H7 (cell line): ENCODE measurements at regions not wholly inside any gene's neighbourhood (a gene's known extent, or its start where the extent isn't known, plus 50 kb on each side); places are given as distances from the start of the nearest gene placed in this dataset.

Source experiments
- DNase-seq: peaks from one replicate; pipeline ENCODE4 v3.0.0; 2012
- H3K27me3 ChIP-seq: 2 replicates; pipeline ENCODE4 v1.6.0; 2011; ENCODE audit warnings: mild to moderate bottlenecking, low read length; ENCODE audit not compliant: control insufficient read depth, insufficient read depth
- H3K36me3 ChIP-seq: replicated peaks from 2 replicates; pipeline ENCODE4 v1.5.1; 2011; ENCODE audit warnings: low read length; ENCODE audit not compliant: control insufficient read depth, insufficient read depth
- H3K4me3 ChIP-seq: 2 replicates; pipeline ENCODE4 v1.5.1; 2011; ENCODE audit warnings: low read depth, mild to moderate bottlenecking, control low read depth, low read length, moderate library complexity; ENCODE audit not compliant: insufficient read depth

GRCh38 chr5:60526336-60526875 is 173.6 kb downstream of the DEPDC1B start:
- DNase-seq = no peak
- H3K4me3 ChIP-seq = no peak overlapping the region
- H3K27me3 ChIP-seq = no peaks in the 10 kb centered on the region
- no peaks in the 10 kb centered on the region for H3K36me3 ChIP-seq

DNA sequence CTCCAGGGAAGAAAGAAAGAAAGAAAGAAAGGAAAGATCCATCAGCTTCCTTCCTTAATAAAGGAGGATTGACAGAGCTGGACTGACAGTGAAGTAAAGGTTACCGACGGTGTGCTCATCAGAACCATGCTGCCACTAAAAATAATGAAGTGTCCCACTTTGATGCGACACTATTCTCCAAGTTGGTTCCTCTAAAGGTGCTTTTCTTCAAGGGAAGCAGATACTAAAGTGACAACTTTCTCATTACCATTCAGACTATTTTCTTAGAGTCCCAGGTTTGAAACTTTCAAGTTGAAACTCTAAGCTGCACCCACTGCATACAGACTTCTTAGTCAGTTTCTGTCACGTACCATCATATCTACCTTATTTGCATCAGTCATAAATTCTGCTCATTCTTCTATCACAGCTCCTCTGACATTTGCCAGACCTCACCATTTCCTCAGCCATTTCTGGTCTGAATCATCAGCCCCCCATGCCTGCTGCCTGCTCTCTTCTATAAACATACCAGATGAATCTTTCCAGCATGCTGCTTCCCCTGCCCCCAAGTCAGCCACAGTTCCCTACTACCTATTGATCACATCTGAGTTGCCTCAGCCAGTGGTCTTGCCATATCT is 177.6 kb downstream of the DEPDC1B start:
- H3K4me3 ChIP-seq = no peak overlapping the region
- DNase-seq = no peak
- H3K36me3 ChIP-seq = no peaks in the 10 kb centered on the region
- H3K27me3 ChIP-seq = no peaks in the 10 kb centered on the region

- no peak for DNase-seq
- H3K27me3 ChIP-seq = no peaks in the 10 kb centered on the region
- no peak overlapping the region for H3K4me3 ChIP-seq
- H3K36me3 ChIP-seq = no peaks in the 10 kb centered on the region
Measured at GRCh38 chr5:60521376-60522291, 178.3 kb downstream of the DEPDC1B start.

DNA sequence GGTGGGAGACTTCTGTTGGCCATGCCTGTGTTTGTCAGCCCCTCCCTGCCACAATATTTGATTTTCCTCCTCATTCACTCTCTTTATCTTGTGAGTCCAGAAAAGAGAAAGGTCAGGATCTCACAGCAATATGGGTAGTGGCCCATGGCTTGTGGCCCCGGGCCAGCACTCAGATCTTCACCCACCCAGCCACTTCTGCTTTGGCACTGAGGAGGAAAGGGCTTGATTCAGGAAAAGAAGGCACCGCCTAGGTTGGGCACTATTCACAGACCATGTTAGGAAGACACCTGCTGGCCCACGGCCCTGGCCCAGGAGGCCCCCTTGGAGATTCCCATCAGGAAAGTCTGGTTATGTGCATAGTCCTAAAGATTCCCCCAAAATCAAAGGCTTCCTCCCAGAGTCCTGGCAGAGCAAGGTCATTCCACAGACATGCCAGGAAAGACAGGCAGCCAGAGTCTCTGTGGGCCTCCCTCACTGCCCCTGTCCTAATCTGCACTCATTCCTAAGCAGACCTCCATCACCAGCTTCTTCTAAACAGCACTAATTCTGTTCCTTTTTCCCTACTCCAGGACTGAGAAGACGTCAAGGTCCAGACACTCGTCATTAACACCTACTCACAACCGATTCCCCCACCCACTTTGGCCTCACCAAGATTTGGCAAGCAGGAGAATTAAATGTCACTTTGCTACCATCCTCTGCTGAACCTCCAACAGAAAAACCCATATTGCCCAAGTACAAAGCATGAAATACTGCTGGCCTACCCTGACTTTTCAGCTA is 179.3 kb downstream of the DEPDC1B start:
- Histone ChIP-seq H3K27me3 (no peaks in the 10 kb centered on the region), H3K4me3 (no peak overlapping the region), H3K36me3 (no peaks in the 10 kb centered on the region)
- no peak for DNase-seq

DNA sequence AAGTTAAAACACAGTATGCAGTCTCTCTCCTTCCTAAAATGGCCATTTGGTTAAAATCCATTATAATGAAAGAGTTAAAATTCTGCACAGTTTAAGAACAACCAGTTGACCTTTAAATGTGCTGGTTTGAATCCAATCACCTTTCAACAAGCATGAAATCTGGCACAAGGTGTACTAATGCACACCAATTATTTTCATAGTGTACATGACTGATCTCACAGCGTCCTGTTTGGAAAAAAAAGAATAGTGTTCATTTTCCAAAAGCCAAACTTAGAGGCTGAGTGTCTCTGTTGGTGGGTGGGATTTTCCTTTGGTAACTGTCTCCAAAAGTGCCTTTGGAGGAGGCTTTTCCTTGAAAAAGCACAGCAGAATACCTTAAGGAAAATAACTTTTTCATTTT is 180.6 kb downstream of the DEPDC1B start:
- no peaks in the 10 kb centered on the region for H3K27me3 ChIP-seq
- H3K4me3 ChIP-seq = no peak overlapping the region
- H3K36me3 ChIP-seq = no peaks in the 10 kb centered on the region
- DNase-seq = no peak

DNA sequence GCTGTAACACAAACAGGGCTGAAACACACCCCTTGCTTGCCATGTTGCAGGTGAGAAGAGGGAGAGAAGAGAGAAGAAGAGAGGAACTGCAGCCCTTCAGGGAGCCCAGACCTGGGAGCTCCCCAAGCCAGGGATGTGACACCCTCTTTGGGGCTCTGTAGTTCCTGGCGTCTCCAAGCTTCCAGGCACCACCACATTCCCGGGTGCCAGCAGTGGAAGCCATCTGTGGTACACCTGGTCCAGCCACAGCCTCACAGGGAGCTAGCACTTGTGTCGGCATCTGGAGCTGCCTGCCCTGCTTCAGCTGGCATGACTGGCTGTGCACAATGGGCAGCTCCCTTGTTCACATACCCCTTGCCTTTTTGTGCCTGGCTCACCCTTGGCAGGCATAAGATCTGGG is 182.1 kb downstream of the DEPDC1B start:
- Histone ChIP-seq H3K27me3 (no peaks in the 10 kb centered on the region), H3K4me3 (no peak overlapping the region), H3K36me3 (no peaks in the 10 kb centered on the region)
- DNase-seq = no peak

GRCh38 chr5:60517094-60517694 is 182.8 kb downstream of the DEPDC1B start:
- H3K4me3 ChIP-seq = no peak overlapping the region
- H3K36me3 ChIP-seq = no peaks in the 10 kb centered on the region
- DNase-seq = no peak
- no peaks in the 10 kb centered on the region for H3K27me3 ChIP-seq

DNA sequence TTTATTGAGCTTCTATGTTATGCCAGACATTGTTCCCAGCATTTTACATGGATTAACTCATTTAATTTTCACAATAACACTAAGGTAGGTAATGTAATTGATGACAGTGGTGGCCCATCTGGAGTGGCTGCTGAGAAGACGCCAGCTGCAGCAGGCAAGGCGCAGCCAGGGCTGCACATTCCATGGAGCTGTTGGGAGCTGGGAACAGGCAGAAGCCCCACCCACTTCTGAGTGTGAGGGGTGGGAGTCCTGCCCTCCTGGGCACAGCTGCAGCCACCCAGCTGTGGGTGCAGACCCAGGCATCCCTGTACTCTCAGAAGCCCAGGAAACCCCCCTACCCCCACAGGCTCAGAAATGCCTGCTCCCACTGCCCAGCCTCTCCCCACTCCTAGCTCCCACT is 183.3 kb downstream of the DEPDC1B start:
- H3K27me3 ChIP-seq = no peaks in the 10 kb centered on the region
- DNase-seq = no peak
- H3K36me3 ChIP-seq = no peaks in the 10 kb centered on the region
- H3K4me3 ChIP-seq = no peak overlapping the region

DNA sequence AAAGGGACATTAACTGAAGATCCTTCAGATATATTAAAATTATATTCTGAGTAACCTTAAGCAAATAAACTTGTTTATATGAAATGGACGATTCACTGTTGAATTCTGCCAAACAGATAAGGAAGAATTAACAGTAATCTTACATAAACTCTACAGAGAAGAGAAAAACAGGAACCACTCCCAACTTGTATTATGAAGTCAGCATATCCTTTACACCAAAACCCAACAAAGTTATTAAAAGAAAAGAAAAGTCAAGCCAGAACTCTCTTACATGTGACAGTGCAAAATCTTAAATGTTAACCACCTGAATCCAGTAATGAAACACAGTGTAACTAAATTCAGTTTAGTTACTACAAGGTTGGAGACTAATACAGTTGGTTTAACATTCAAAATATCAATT is 185.8 kb downstream of the DEPDC1B start:
- Histone ChIP-seq H3K36me3 (no peaks in the 10 kb centered on the region), H3K27me3 (no peaks in the 10 kb centered on the region), H3K4me3 (no peak overlapping the region)
- DNase-seq = no peak

DNA sequence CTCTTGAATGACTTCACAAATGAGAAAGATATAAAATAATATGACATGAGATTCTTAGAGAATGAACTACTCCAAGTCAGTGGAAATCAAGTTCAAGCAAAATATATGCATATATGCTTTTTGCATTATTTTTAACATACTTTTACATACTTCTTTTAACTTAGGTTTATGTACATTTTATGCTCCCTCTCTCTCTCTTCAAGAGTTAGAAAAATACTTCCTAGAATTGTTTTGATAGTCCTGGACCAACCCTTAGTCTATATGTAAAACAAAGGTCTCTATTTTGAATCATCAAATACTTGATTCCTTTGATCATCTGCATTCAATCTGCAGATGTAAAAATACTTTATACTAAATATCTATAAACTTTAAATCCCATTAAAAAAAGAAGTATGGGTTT is 187.8 kb downstream of the DEPDC1B start:
- Histone ChIP-seq H3K27me3 (no peaks in the 10 kb centered on the region), H3K36me3 (no peaks in the 10 kb centered on the region), H3K4me3 (no peak overlapping the region)
- DNase-seq = no peak

GRCh38 chr5:60510663-60511062 is 189.3 kb downstream of the DEPDC1B start:
- no peak for DNase-seq
- H3K27me3 ChIP-seq = no peaks in the 10 kb centered on the region
- H3K4me3 ChIP-seq = no peak overlapping the region
- H3K36me3 ChIP-seq = no peaks in the 10 kb centered on the region

DNA sequence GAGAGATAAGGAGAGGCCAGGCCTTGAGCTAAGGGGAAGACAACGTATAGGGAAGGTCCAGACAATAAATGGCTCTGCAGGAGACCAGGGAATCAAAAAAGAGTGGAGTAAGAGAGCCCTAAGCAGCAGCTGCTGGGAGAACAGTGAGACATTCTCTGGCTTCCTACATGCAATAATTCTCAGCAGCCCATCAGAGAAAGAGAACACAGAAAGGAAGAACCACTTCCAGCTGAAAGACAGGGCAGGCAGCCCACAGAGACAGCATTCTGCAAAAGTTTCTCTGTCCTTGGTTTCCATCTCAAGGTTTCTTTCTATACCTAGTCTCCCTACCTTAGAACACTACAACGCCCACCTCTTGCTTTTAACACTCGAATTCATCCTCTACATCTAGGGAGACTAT is 189.9 kb downstream of the DEPDC1B start:
- Histone ChIP-seq H3K4me3 (no peak overlapping the region), H3K36me3 (no peaks in the 10 kb centered on the region), H3K27me3 (no peaks in the 10 kb centered on the region)
- no peak for DNase-seq

DNA sequence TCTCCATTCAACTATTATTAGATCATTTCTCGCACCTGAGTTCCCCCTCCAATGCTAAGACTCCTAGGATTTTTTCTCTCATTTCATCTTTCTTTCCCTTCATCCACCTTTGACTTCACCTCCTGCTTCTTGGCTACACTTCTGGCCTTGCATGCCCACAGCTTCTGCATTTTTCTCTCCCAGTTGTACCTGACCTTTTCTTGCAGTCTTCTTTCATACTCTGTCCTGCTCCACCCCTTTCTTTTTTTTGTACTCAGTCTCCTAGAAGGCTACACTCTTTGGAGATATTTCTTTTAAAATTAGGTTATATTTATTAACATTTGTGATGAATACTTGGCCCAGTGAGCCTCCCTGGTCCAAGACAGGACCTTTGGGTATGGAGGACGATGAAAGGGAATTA is 190.4 kb downstream of the DEPDC1B start:
- Histone ChIP-seq H3K36me3 (no peaks in the 10 kb centered on the region), H3K4me3 (no peak overlapping the region), H3K27me3 (no peaks in the 10 kb centered on the region)
- no peak for DNase-seq

GRCh38 chr5:60507687-60508086 is 192.3 kb downstream of the DEPDC1B start:
- DNase-seq = no peak
- Histone ChIP-seq H3K4me3 (no peak overlapping the region), H3K27me3 (no peaks in the 10 kb centered on the region), H3K36me3 (no peaks in the 10 kb centered on the region)
